Suprapubic skin (tissue), 4 donors: ENCODE measurements at regions not wholly inside any gene's neighbourhood (a gene's known extent, or its start where the extent isn't known, plus 50 kb on each side); places are given as distances from the start of the nearest gene placed in this dataset.

Source experiments
- DNase-seq, 2 donors: peaks; one replicate each; pipeline ENCODE4 v3.0.0-alpha.2; 2019; ENCODE audit warnings: low spot score in 2 of 2
- H3K27ac ChIP-seq: fragments of 200-600 bp; sonication (generic); one replicate; pipeline ENCODE4 v1.5.1; 2019
- H3K27me3 ChIP-seq: fragments of 200-600 bp; sonication (generic); one replicate; pipeline ENCODE4 v1.5.1; 2019
- H3K36me3 ChIP-seq: fragments of 200-600 bp; sonication (generic); one replicate; pipeline ENCODE4 v1.5.1; 2019
- H3K4me1 ChIP-seq: fragments of 200-600 bp; sonication (generic); one replicate; pipeline ENCODE4 v1.5.1; 2019
- H3K4me3 ChIP-seq: fragments of 200-600 bp; sonication (generic); one replicate; pipeline ENCODE4 v1.5.1; 2019; ENCODE audit warnings: mild to moderate bottlenecking
- H3K9me3 ChIP-seq: fragments of 200-600 bp; sonication (generic); one replicate; pipeline ENCODE4 v1.5.1; 2019
- EP300 ChIP-seq: sonication (generic); formaldehyde crosslinking; IDR thresholded peaks from one replicate; pipeline ENCODE4 v1.6.1; 2017; ENCODE audit warnings: antibody characterized with exemption
- POLR2A ChIP-seq, 2 donors: fragments of 450-650 bp; IDR thresholded peaks; one replicate each; pipeline ENCODE4 v1.6.1; 2017; ENCODE audit warnings: antibody characterized with exemption in 2 of 2, mild to moderate bottlenecking in 2 of 2, moderate library complexity in 2 of 2
- POLR2AphosphoS5 ChIP-seq, 3 donors: sonication (generic); formaldehyde crosslinking; IDR thresholded peaks; one replicate each; pipeline ENCODE4 v1.6.1; 2017; ENCODE audit warnings: antibody characterized with exemption in 3 of 3
- WGBS: methylation state at CpG from one replicate; pipeline ENCODE4 v1.1.5; 2018; 5-methylcytosine and 5-hydroxymethylcytosine counted together
- TF ChIP-seq, protein P1 (sequence below), 2 donors: fragments of 200-600 bp in 1 of 2; fragments of 450-650 bp in 1 of 2; sonication (generic) in 1 of 2; IDR thresholded peaks; one replicate each; pipeline ENCODE4 v1.5.1; 2016 to 2019; ENCODE audit warnings: antibody characterized with exemption in 2 of 2, mild to moderate bottlenecking in 1 of 2, moderate library complexity in 1 of 2

DNA sequence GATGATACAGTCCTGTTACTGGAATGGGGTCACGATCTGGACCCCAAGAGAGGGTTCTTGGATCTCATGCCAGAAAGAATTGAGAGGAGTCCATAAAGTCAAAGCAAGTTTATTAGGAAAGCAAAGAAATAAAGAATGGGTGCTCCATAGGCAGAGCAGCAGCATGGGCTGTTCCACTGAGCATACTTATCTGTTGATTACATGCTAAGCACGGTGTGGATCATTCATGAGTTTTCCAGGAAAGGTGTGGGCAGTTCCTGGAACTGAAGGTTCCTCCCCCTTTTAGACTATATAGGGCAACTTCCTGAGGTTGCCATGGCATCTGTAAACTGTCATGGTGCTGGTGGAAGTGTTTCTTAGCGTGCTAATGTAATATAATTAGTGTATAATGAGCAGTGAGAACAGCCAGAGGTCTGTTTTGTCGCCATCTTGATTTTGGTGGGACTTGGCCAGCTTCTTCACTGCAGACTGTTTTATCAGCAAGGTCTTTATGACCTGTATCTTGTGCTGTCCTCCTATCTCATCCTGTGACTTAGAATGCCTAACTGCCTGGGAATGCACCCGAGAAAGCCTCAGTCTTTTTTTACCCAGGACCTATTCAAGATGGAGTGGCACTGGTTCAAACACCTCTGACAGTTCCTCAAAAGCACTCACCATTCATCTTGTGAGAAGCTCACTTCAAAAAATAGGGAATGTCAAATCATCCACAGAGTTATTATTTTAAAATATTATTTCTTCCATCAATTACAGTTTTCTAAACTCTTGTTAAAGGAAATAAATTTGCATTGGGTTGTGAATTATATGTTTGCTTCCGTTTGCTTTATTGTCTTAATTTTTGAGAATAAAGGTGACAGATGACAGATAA, 1358.8 kb upstream of the TMEM132C start:
- DNase-seq = no peak
- no peak overlapping the region for H3K27ac ChIP-seq
- peaks cover 8% of the 10 kb centered on the region for H3K9me3 ChIP-seq
- no peak overlapping the region for H3K4me3 ChIP-seq
- TF ChIP-seq POLR2A (IDR thresholded peaks at IDR 0.05) = no peak
- TF ChIP-seq, protein P1, sequence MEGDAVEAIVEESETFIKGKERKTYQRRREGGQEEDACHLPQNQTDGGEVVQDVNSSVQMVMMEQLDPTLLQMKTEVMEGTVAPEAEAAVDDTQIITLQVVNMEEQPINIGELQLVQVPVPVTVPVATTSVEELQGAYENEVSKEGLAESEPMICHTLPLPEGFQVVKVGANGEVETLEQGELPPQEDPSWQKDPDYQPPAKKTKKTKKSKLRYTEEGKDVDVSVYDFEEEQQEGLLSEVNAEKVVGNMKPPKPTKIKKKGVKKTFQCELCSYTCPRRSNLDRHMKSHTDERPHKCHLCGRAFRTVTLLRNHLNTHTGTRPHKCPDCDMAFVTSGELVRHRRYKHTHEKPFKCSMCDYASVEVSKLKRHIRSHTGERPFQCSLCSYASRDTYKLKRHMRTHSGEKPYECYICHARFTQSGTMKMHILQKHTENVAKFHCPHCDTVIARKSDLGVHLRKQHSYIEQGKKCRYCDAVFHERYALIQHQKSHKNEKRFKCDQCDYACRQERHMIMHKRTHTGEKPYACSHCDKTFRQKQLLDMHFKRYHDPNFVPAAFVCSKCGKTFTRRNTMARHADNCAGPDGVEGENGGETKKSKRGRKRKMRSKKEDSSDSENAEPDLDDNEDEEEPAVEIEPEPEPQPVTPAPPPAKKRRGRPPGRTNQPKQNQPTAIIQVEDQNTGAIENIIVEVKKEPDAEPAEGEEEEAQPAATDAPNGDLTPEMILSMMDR (IDR thresholded peaks at IDR 0.05) = no peak
- TF ChIP-seq EP300 = no peak
- WGBS = 67% methylated on average over 6 of the region's 6 CpGs
- H3K27me3 ChIP-seq = peaks cover 4% of the 10 kb centered on the region
- H3K36me3 ChIP-seq = no peaks in the 10 kb centered on the region
- no peaks in the 10 kb centered on the region for H3K4me1 ChIP-seq

GRCh38 chr12:126908765-126909142, 1358.2 kb upstream of the TMEM132C start:
- Histone ChIP-seq H3K27me3 (peaks cover 4% of the 10 kb centered on the region), H3K4me3 (no peak overlapping the region), H3K36me3 (no peaks in the 10 kb centered on the region), H3K9me3 (peaks cover 8% of the 10 kb centered on the region), H3K4me1 (no peaks in the 10 kb centered on the region), H3K27ac (no peak overlapping the region)
- TF ChIP-seq, protein P1 (IDR thresholded peaks at IDR 0.05) = no peak
- TF ChIP-seq POLR2A (IDR thresholded peaks at IDR 0.05) (no peak), POLR2AphosphoS5 (IDR thresholded peaks at IDR 0.05) (no peak), EP300 (no peak)
- no peak for DNase-seq
- WGBS = 65% methylated on average over 3 of the region's 3 CpGs

- WGBS = 73% methylated on average over 7 of the region's 7 CpGs
- no peaks in the 10 kb centered on the region for H3K36me3 ChIP-seq
- H3K9me3 ChIP-seq = peaks cover 8% of the 10 kb centered on the region
- H3K4me1 ChIP-seq = no peaks in the 10 kb centered on the region
- H3K4me3 ChIP-seq = no peak overlapping the region
- DNase-seq = no peak
- H3K27ac ChIP-seq = no peak overlapping the region
- TF ChIP-seq, protein P1 (IDR thresholded peaks at IDR 0.05) = no peak
- TF ChIP-seq POLR2A (IDR thresholded peaks at IDR 0.05) = no peak
- no peak for TF ChIP-seq EP300
- TF ChIP-seq POLR2AphosphoS5 (IDR thresholded peaks at IDR 0.05) = no peak
- no peaks in the 10 kb centered on the region for H3K27me3 ChIP-seq
Observed at GRCh38 chr12:126910570-126910969, 1356.4 kb upstream of the TMEM132C start.

DNA sequence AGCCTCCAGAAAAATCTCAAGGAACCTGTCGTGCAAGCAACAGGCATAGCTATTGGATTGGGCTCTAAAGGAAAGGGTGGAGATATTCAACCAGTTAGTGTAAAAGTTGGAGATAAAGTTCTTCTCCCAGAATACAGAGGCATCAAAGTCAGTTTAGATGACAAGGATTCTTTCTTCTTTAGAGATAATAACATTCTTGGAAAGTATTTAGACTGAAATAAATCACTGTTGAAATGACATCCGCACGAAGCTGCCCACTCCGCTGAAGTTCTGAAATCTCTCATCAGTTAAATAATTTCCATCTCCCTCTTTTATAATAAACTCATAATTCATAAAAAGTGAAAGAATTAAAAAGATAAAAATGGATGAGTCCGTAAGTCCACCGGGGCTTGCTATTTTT, 1354.9 kb upstream of the TMEM132C start:
- Histone ChIP-seq H3K4me3 (no peak overlapping the region), H3K9me3 (peaks cover 8% of the 10 kb centered on the region), H3K27ac (no peak overlapping the region), H3K27me3 (no peaks in the 10 kb centered on the region), H3K36me3 (no peaks in the 10 kb centered on the region), H3K4me1 (no peaks in the 10 kb centered on the region)
- DNase-seq = no peak
- TF ChIP-seq POLR2A (IDR thresholded peaks at IDR 0.05) (no peak), EP300 (no peak), POLR2AphosphoS5 (IDR thresholded peaks at IDR 0.05) (no peak)
- TF ChIP-seq, protein P1 (IDR thresholded peaks at IDR 0.05) = no peak
- WGBS = 92% methylated on average over 6 of the region's 6 CpGs

GRCh38 chr12:126914170-126914793, 1352.7 kb upstream of the TMEM132C start:
- Histone ChIP-seq H3K27me3 (no peaks in the 10 kb centered on the region), H3K27ac (no peak overlapping the region), H3K4me1 (no peaks in the 10 kb centered on the region), H3K4me3 (no peak overlapping the region), H3K36me3 (no peaks in the 10 kb centered on the region), H3K9me3 (peaks cover 8% of the 10 kb centered on the region)
- 71% methylated on average over 5 of the region's 5 CpGs for WGBS
- TF ChIP-seq POLR2AphosphoS5 (IDR thresholded peaks at IDR 0.05) (no peak), POLR2A (IDR thresholded peaks at IDR 0.05) (no peak), EP300 (no peak)
- TF ChIP-seq, protein P1 (IDR thresholded peaks at IDR 0.05) = no peak
- DNase-seq = no peak
